GM12891 (cell line): ENCODE measurements at regions not wholly inside any gene's neighbourhood (a gene's known extent, or its start where the extent isn't known, plus 50 kb on each side); places are given as distances from the start of the nearest gene placed in this dataset.

Source experiments
- POLR2A ChIP-seq: IDR thresholded peaks from 2 replicates; pipeline ENCODE4 v1.6.1; 2011; ENCODE audit warnings: low read depth, low read length, control low read depth
- POLR2AphosphoS5 ChIP-seq: IDR thresholded peaks from 2 replicates; pipeline ENCODE4 v1.6.1; 2011; ENCODE audit warnings: low read depth, low read length, control low read depth
- POU2F2 ChIP-seq: IDR thresholded peaks from 2 replicates; pipeline ENCODE4 v1.6.1; 2011; ENCODE audit warnings: low read depth, mild to moderate bottlenecking, control low read depth, low read length, moderate library complexity
- SPI1 ChIP-seq: IDR thresholded peaks from 2 replicates; pipeline ENCODE4 v1.6.1; 2011; ENCODE audit warnings: low read depth, low read length, control low read depth
- TAF1 ChIP-seq: IDR thresholded peaks from 2 replicates; pipeline ENCODE4 v1.6.1; 2011; ENCODE audit warnings: low read depth, low read length, control low read depth

DNA sequence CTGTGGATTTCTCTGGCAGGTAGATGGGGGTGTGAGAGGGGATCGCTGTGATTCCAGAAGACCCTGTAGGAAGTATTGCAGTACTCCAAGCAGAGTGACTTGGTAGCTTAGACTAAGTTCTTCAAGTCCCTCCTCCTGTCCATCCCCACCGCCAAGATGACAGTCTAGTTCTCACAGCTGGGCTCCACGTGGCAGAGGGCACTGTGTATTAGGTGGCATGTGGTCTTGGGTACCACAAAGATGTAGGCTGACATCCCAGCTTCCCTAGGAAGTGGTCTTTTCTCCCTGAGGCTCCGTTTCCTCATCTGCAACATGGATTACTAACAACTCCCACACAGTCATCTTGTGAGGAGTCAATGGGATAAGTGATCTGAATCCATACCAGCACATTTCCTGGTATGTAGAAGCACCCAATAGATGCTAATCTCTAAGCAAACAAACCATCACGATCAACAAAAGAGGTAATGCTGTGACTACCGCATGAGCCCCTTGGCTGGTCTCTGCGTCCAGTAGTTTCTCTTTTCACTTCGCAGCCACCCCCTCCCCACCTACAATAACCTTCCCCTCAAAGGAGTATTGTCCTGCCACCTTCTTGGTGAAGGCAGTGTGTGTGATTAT lies 349.1 kb upstream of the EEF2KMT start:
- TF ChIP-seq POU2F2 (no peak), POLR2A (no peak), POLR2AphosphoS5 (no peak), TAF1 (no peak), SPI1 (no peak)
